T-cell (primary cell): ENCODE measurements at regions not wholly inside any gene's neighbourhood (a gene's known extent, or its start where the extent isn't known, plus 50 kb on each side); places are given as distances from the start of the nearest gene placed in this dataset.

Experiments
- ATAC-seq, 4 experiments: fragments of 200-7000 bp in 3 of 4; fragments of 150-1000 bp in 1 of 4; cut with Tn5 transposase; replicated peaks in 1 of 4; 1 replicate in 3 of 4; 2 replicates in 1 of 4; pipeline ENCODE4 v1.10.0; 2021; ENCODE audit warnings: moderate library complexity in 3 of 4, mild to moderate bottlenecking in 2 of 4, moderate number of reproducible peaks in 1 of 4
- CTCF ChIA-PET, 2 donors: fragments of 300-600 bp; sonication (Branson Sonifier 250); formaldehyde crosslinking; loops; one replicate each; lab custom pipeline; 2022; ENCODE audit warnings: antibody characterized with exemption in 2 of 2; lab: Charles Lee
- POLR2A ChIA-PET, 2 donors: fragments of 300-600 bp; sonication (Branson Sonifier 250); formaldehyde crosslinking; loops; one replicate each; lab custom pipeline; 2022; ENCODE audit warnings: antibody characterized with exemption in 2 of 2; lab: Charles Lee
- DNase-seq, 35 experiments: peaks; one replicate each; pipeline versions ENCODE4 v3.0.0 to v3.0.0-alpha.2; 2013 to 2023
- H3K27ac ChIP-seq: one replicate; pipeline ENCODE4 v1.5.1; 2013; ENCODE audit warnings: low read length
- H3K27me3 ChIP-seq, 2 experiments: replicated peaks in 1 of 2; 1 replicate in 1 of 2; 2 replicates in 1 of 2; pipeline versions ENCODE4 v1.6.1 to v1.7.0; 2013; ENCODE audit warnings: low read length in 1 of 2, mixed read lengths in 1 of 2; ENCODE audit not compliant: control insufficient read depth in 2 of 2, insufficient read depth in 2 of 2; ENCODE audit errors: extremely low read depth in 1 of 2
- H3K36me3 ChIP-seq, 2 donors: 1 replicate in 1 of 2; 2 replicates in 1 of 2; pipeline versions ENCODE4 v1.6.1 to v1.7.0; 2013; ENCODE audit warnings: low read length in 1 of 2; ENCODE audit not compliant: control insufficient read depth in 2 of 2, insufficient read depth in 1 of 2; ENCODE audit errors: extremely low read depth in 1 of 2
- H3K4me1 ChIP-seq, 2 experiments: 1 replicate in 1 of 2; 2 replicates in 1 of 2; pipeline versions ENCODE4 v1.6.1 to v1.7.0; 2013; ENCODE audit warnings: low read length in 2 of 2, mixed read lengths in 1 of 2; ENCODE audit not compliant: insufficient read depth in 2 of 2, control insufficient read depth in 1 of 2; ENCODE audit errors: extremely low read depth in 1 of 2
- H3K4me3 ChIP-seq, 2 donors: 1 replicate in 1 of 2; 2 replicates in 1 of 2; pipeline versions ENCODE4 v1.5.1 to v1.7.0; 2013; ENCODE audit warnings: mild to moderate bottlenecking in 2 of 2, low read length in 1 of 2, moderate library complexity in 1 of 2; ENCODE audit not compliant: control insufficient read depth in 1 of 2; ENCODE audit errors: extremely low read depth in 1 of 2
- H3K9me3 ChIP-seq: 2 replicates; pipeline ENCODE4 v1.7.0; 2013
- H3K27ac Mint-ChIP-seq, 2 donors: one replicate each; pipeline ENCODE4 v1.8.0; 2020 to 2021; ENCODE audit warnings: mild to moderate bottlenecking in 2 of 2, mixed read lengths in 2 of 2
- H3K27me3 Mint-ChIP-seq, 2 donors: one replicate each; pipeline ENCODE4 v1.8.0; 2021 to 2022; ENCODE audit warnings: mixed read lengths in 2 of 2
- H3K36me3 Mint-ChIP-seq: one replicate; pipeline ENCODE4 v1.8.0; 2021; ENCODE audit warnings: mixed read lengths
- H3K4me1 Mint-ChIP-seq, 3 donors: one replicate each; pipeline ENCODE4 v1.8.0; 2020 to 2022; ENCODE audit warnings: mixed read lengths in 3 of 3, mild to moderate bottlenecking in 1 of 3
- H3K4me3 Mint-ChIP-seq, 3 donors: one replicate each; pipeline ENCODE4 v1.8.0; 2020 to 2022; ENCODE audit warnings: mild to moderate bottlenecking in 3 of 3, mixed read lengths in 3 of 3, moderate library complexity in 3 of 3
- H3K9me3 Mint-ChIP-seq, 3 donors: one replicate each; pipeline ENCODE4 v1.8.0; 2020 to 2022; ENCODE audit warnings: mixed read lengths in 3 of 3
- WGBS: methylation state at CpG from one replicate; pipeline ENCODE4 v1.1.5; 2013; ENCODE audit warnings: missing lambda C conversion rate; ENCODE audit not compliant: insufficient coverage; 5-methylcytosine and 5-hydroxymethylcytosine counted together

DNA sequence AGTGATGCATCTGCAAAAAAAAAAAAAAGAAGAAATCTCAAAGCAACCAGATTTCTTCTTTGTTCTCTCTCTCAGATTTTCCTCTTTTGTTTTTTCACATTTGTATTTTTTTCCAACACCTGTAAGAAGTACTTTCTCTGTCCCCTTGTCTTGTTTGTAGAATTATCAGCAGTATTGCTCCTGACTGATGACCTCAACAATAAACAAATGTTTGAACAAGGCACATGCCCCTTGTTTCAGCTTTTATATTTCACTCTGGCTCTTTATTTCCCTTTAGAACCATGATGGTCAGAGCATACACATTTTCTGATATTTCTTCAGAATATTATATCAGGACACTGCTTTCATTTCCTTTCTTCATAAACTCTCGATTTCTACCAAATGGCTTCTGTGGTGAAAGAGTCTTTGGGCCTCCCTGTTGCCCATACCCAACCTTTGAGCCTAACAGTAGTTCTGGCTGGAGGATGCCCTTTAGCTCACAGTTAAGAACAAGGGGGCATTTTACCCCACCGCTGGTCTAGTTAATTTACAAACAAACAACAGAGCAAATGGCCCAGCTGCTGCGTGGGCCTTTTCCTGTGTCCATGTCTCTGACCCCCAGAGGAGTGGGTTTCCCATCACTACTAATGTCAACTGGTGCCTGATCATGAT, 142.5 kb upstream of the SMAD1 start:
- Mint-ChIP-seq H3K36me3 (no peaks in the 10 kb centered on the region), H3K4me3 (no peak overlapping the region), H3K9me3 (no peaks in the 10 kb centered on the region), H3K27me3 (peaks cover 0 to 2% of the 10 kb centered on the region in 2 donors), H3K4me1 (no peaks in the 10 kb centered on the region), H3K27ac (no peak overlapping the region)
- DNase-seq (no peak), ATAC-seq (no peak)
- Histone ChIP-seq H3K27ac (no peak overlapping the region), H3K4me3 (no peak overlapping the region), H3K27me3 (no peaks in the 10 kb centered on the region), H3K4me1 (no peaks in the 10 kb centered on the region), H3K9me3 (no peaks in the 10 kb centered on the region), H3K36me3 (no peaks in the 10 kb centered on the region)
- POLR2A ChIA-PET: no interaction called here
- CTCF ChIA-PET: no interaction called here
- WGBS: no CpG with 5 or more reads among the region's 3 CpGs

DNA sequence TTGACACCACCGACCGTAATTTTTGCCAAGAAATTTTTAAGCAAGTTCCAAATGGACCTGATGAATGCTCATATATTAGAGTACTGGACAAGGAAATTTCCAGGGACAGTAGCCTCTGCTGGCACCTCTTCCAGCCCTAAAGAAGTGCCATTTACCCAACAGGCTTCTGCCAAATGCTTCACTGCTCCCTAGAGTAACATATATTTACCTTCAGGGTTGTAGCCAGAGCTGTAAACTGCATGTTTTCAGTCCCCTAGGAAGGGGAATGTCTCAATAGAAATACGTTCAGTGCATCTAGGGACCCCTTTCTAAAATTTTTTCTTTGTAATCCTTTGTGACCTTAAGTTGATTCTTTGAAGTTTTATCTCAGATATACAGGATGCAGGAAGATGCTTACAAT, 143.1 kb upstream of the SMAD1 start:
- Mint-ChIP-seq H3K36me3 (no peaks in the 10 kb centered on the region), H3K9me3 (no peaks in the 10 kb centered on the region), H3K4me1 (no peaks in the 10 kb centered on the region), H3K4me3 (no peak overlapping the region), H3K27me3 (peaks cover 0 to 2% of the 10 kb centered on the region in 2 donors), H3K27ac (no peak overlapping the region)
- DNase-seq: no peak
- no peak overlapping the region for H3K27ac ChIP-seq
- ChIA-PET POLR2A (no interaction called here), CTCF (no interaction called here)
- no peak overlapping the region for H3K4me3 ChIP-seq
- no peaks in the 10 kb centered on the region for H3K27me3 ChIP-seq
- no peaks in the 10 kb centered on the region for H3K4me1 ChIP-seq
- H3K36me3 ChIP-seq: no peaks in the 10 kb centered on the region
- ATAC-seq: no peak
- no peaks in the 10 kb centered on the region for H3K9me3 ChIP-seq
- 87% methylated on average over 3 of the region's 3 CpGs for WGBS

DNA sequence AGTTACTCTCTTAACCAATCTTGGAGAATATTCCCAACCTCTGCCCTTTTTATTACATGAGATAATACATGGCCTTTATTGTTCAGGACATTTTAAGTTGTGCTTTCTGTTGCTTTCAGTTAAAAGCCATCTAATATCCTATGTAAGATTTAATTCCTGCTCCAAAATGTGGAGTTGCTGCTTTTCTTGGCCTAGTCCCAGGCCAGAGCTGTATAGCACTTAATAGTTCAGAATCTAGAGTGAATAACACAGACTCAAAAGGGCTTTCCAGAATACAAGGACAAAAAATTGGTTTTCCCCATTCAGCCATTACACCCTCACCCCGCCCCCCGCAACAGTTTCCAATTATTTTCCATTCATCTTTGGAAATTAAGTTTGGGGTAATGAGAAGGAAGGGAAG, 144.3 kb upstream of the SMAD1 start:
- ATAC-seq (no peak), DNase-seq (no peak)
- Mint-ChIP-seq H3K4me1 (no peaks in the 10 kb centered on the region), H3K9me3 (no peaks in the 10 kb centered on the region), H3K4me3 (no peak overlapping the region), H3K27me3 (peaks cover 0 to 2% of the 10 kb centered on the region in 2 donors), H3K36me3 (no peaks in the 10 kb centered on the region), H3K27ac (no peak overlapping the region)
- H3K27ac ChIP-seq: no peak overlapping the region
- ChIA-PET POLR2A (no interaction called here), CTCF (no interaction called here)
- no peaks in the 10 kb centered on the region for H3K4me1 ChIP-seq
- no peaks in the 10 kb centered on the region for H3K9me3 ChIP-seq
- no peaks in the 10 kb centered on the region for H3K27me3 ChIP-seq
- H3K4me3 ChIP-seq: no peak overlapping the region
- WGBS: no CpG with 5 or more reads among the region's 2 CpGs
- no peaks in the 10 kb centered on the region for H3K36me3 ChIP-seq

DNA sequence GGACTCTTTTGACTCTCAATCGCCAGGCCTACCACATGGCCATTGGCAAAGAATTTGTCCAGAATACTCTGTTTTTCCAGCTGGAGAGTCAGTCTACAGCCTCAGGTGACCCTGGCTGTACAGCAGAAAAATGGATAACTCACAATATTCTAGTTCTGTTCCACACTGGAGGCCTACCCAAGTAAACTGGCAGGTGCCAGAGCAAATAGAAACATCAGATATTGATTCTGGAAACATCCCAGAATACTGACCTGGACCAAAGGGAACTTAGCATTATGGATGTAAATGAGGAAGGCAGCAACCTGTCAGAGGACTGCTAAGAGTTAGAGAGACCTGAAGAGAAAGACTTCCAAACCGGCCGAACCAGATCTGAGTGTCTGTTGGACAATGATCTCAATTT, 147.9 kb upstream of the SMAD1 start:
- Histone ChIP-seq H3K9me3 (no peaks in the 10 kb centered on the region), H3K4me1 (no peaks in the 10 kb centered on the region), H3K36me3 (no peaks in the 10 kb centered on the region), H3K27ac (no peak overlapping the region), H3K4me3 (no peak overlapping the region), H3K27me3 (no peaks in the 10 kb centered on the region)
- Mint-ChIP-seq H3K36me3 (no peaks in the 10 kb centered on the region), H3K9me3 (no peaks in the 10 kb centered on the region), H3K4me1 (no peaks in the 10 kb centered on the region), H3K27me3 (peaks cover 2 to 9% of the 10 kb centered on the region in 2 donors), H3K27ac (no peak overlapping the region), H3K4me3 (no peak overlapping the region)
- no peak for ATAC-seq
- CTCF ChIA-PET: no interaction called here
- WGBS: 100% methylated on average over 3 of the region's 3 CpGs
- POLR2A ChIA-PET: no interaction called here
- no peak for DNase-seq

- H3K36me3 ChIP-seq: no peaks in the 10 kb centered on the region
- H3K27ac ChIP-seq: no peak overlapping the region
- CTCF ChIA-PET: no interaction called here
- Mint-ChIP-seq H3K36me3 (no peaks in the 10 kb centered on the region), H3K4me3 (no peak overlapping the region), H3K27ac (no peak overlapping the region), H3K9me3 (peaks cover 0 to 4% (median 0%) of the 10 kb centered on the region in 3 donors), H3K27me3 (peaks cover 10 to 25% of the 10 kb centered on the region in 2 donors), H3K4me1 (no peaks in the 10 kb centered on the region)
- no peaks in the 10 kb centered on the region for H3K9me3 ChIP-seq
- H3K4me3 ChIP-seq: no peak overlapping the region
- WGBS: 72% methylated on average over 2 of the region's 2 CpGs
- DNase-seq (no peak), ATAC-seq (no peak)
- POLR2A ChIA-PET: no interaction called here
- H3K27me3 ChIP-seq: no peaks in the 10 kb centered on the region
- H3K4me1 ChIP-seq: no peaks in the 10 kb centered on the region
Measured at GRCh38 chr4:145326491-145326890, 146.1 kb upstream of the OTUD4 start.

GRCh38 chr4:145324161-145324560, 143.8 kb upstream of the OTUD4 start:
- CTCF ChIA-PET: no interaction called here
- Histone ChIP-seq H3K9me3 (no peaks in the 10 kb centered on the region), H3K4me3 (no peak overlapping the region), H3K4me1 (no peaks in the 10 kb centered on the region), H3K36me3 (no peaks in the 10 kb centered on the region), H3K27ac (no peak overlapping the region), H3K27me3 (no peaks in the 10 kb centered on the region)
- POLR2A ChIA-PET: no interaction called here
- ATAC-seq (no peak), DNase-seq (no peak)
- no peaks in the 10 kb centered on the region for H3K4me1 Mint-ChIP-seq
- H3K27me3 Mint-ChIP-seq: peaks cover 13 to 16% of the 10 kb centered on the region in 2 donors
- 88% methylated on average over 4 of the region's 8 CpGs for WGBS
- no peak overlapping the region for H3K27ac Mint-ChIP-seq
- H3K36me3 Mint-ChIP-seq: no peaks in the 10 kb centered on the region
- no peak overlapping the region for H3K4me3 Mint-ChIP-seq
- peaks cover 0 to 4% (median 0%) of the 10 kb centered on the region in 3 donors for H3K9me3 Mint-ChIP-seq

DNA sequence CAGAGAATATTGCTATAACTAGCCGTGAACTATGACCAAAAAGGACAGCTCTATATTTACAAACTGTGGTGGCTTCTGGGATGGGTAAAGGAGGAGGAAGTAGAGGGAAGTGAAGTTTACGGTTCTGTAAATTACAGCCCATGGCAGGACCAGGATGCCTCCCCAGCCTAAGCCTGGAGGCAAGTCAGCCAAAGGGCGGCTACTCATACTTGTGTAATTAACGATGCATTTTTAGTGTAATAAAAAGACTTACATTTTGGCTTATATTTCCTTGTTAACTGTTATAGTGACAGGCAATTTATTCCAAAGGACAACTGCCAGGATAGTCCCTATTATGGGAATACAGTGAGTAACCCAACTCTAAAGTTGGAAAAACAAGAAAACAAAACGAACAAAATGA, 139.9 kb upstream of the OTUD4 start:
- ATAC-seq: no peak

More for the DNA sequence above, 139.9 kb upstream of the OTUD4 start:
- CTCF ChIA-PET: no interaction called here
- H3K9me3 ChIP-seq: no peaks in the 10 kb centered on the region
- no peaks in the 10 kb centered on the region for H3K27me3 ChIP-seq
- Mint-ChIP-seq H3K4me1 (no peaks in the 10 kb centered on the region), H3K27ac (no peak overlapping the region), H3K4me3 (no peak overlapping the region), H3K36me3 (no peaks in the 10 kb centered on the region), H3K27me3 (peaks cover 10 to 12% of the 10 kb centered on the region in 2 donors), H3K9me3 (no peaks in the 10 kb centered on the region)
- 100% methylated on average over 1 of the region's 5 CpGs for WGBS
- DNase-seq: no peak
- H3K4me3 ChIP-seq: no peak overlapping the region
- H3K4me1 ChIP-seq: no peaks in the 10 kb centered on the region
- POLR2A ChIA-PET: no interaction called here
- no peak overlapping the region for H3K27ac ChIP-seq
- H3K36me3 ChIP-seq: no peaks in the 10 kb centered on the region
